Adrenal gland (tissue), 5 donors: ENCODE measurements at regions not wholly inside any gene's neighbourhood (a gene's known extent, or its start where the extent isn't known, plus 50 kb on each side); places are given as distances from the start of the nearest gene placed in this dataset.

ENCODE experiments used
- CTCF ChIP-seq, 6 experiments: fragments of 450-650 bp in 4 of 6; fragments of 200-600 bp in 2 of 6; sonication (generic) in 1 of 6; IDR thresholded peaks; 1 replicate in 5 of 6; 2 replicates in 1 of 6; pipeline versions ENCODE4 v1.5.1 to v1.8.0; 2016 to 2021; ENCODE audit warnings: antibody characterized with exemption in 6 of 6, mild to moderate bottlenecking in 2 of 6, moderate library complexity in 1 of 6
- POLR2A ChIP-seq, 2 donors: fragments of 450-650 bp; IDR thresholded peaks; one replicate each; pipeline ENCODE4 v1.6.1; 2017; ENCODE audit warnings: antibody characterized with exemption in 2 of 2, mild to moderate bottlenecking in 2 of 2, moderate library complexity in 1 of 2
- donor health status: DM: no; HTN: no; CAD: no.

- no peak for TF ChIP-seq CTCF (IDR thresholded peaks at IDR 0.05)
- no peak for TF ChIP-seq POLR2A (IDR thresholded peaks at IDR 0.05)
Observed at GRCh38 chr5:68688547-68688946, 405.3 kb upstream of the SLC30A5 start.
